Tibial nerve (tissue), 4 donors: ENCODE measurements at regions not wholly inside any gene's neighbourhood (a gene's known extent, or its start where the extent isn't known, plus 50 kb on each side); places are given as distances from the start of the nearest gene placed in this dataset.

ENCODE experiments used
- EP300 ChIP-seq, 2 donors: sonication (generic); formaldehyde crosslinking; IDR thresholded peaks; one replicate each; pipeline ENCODE4 v1.6.1; 2017; ENCODE audit warnings: antibody characterized with exemption in 2 of 2, mild to moderate bottlenecking in 1 of 2
- POLR2A ChIP-seq, 2 donors: fragments of 450-650 bp; IDR thresholded peaks; one replicate each; pipeline ENCODE4 v1.6.1; 2017; ENCODE audit warnings: antibody characterized with exemption in 2 of 2, mild to moderate bottlenecking in 2 of 2, moderate library complexity in 2 of 2
- TF ChIP-seq, protein P1 (sequence below), 5 experiments: fragments of 200-600 bp in 3 of 5; fragments of 450-650 bp in 2 of 5; sonication (generic) in 3 of 5; IDR thresholded peaks; one replicate each; pipeline ENCODE4 v1.5.1; 2016 to 2019; ENCODE audit warnings: antibody characterized with exemption in 5 of 5, mild to moderate bottlenecking in 3 of 5, moderate library complexity in 2 of 5

- TF ChIP-seq, protein P1, sequence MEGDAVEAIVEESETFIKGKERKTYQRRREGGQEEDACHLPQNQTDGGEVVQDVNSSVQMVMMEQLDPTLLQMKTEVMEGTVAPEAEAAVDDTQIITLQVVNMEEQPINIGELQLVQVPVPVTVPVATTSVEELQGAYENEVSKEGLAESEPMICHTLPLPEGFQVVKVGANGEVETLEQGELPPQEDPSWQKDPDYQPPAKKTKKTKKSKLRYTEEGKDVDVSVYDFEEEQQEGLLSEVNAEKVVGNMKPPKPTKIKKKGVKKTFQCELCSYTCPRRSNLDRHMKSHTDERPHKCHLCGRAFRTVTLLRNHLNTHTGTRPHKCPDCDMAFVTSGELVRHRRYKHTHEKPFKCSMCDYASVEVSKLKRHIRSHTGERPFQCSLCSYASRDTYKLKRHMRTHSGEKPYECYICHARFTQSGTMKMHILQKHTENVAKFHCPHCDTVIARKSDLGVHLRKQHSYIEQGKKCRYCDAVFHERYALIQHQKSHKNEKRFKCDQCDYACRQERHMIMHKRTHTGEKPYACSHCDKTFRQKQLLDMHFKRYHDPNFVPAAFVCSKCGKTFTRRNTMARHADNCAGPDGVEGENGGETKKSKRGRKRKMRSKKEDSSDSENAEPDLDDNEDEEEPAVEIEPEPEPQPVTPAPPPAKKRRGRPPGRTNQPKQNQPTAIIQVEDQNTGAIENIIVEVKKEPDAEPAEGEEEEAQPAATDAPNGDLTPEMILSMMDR (IDR thresholded peaks at IDR 0.05), result no peak
- TF ChIP-seq POLR2A (IDR thresholded peaks at IDR 0.05) (no peak), EP300 (IDR thresholded peaks at IDR 0.05) (no peak)
These were observed 174.8 kb upstream of the GSC start for GRCh38 chr14:94944636-94945258.
